Smooth muscle cell (in vitro differentiated cells): ENCODE measurements at regions not wholly inside any gene's neighbourhood (a gene's known extent, or its start where the extent isn't known, plus 50 kb on each side); places are given as distances from the start of the nearest gene placed in this dataset.

ENCODE experiments used
- DNase-seq: peaks from one replicate; lab custom pipeline; 2025; ENCODE audit not compliant: unreplicated experiment; lab: John Stamatoyannopoulos, UW
- H2AFZ ChIP-seq: fragments of 200-600 bp; sonication (generic); 2 replicates; pipeline ENCODE4 v1.6.0; 2016; ENCODE audit warnings: antibody characterized with exemption, low read depth, mild to moderate bottlenecking
- H3F3A ChIP-seq: fragments of 200-600 bp; sonication (generic); 2 replicates; pipeline ENCODE4 v1.6.0; 2017; ENCODE audit warnings: antibody characterized with exemption, low read depth
- H3K27ac ChIP-seq: fragments of 200-600 bp; sonication (generic); 2 replicates; pipeline ENCODE4 v1.5.1; 2016; ENCODE audit warnings: low read depth, mild to moderate bottlenecking
- H3K27me3 ChIP-seq: fragments of 200-600 bp; sonication (generic); 2 replicates; pipeline ENCODE4 v1.6.1; 2016; ENCODE audit warnings: low read depth, mild to moderate bottlenecking
- H3K36me3 ChIP-seq: fragments of 200-600 bp; sonication (generic); 2 replicates; pipeline ENCODE4 v1.5.1; 2016; ENCODE audit warnings: low read depth
- H3K4me1 ChIP-seq: fragments of 200-600 bp; sonication (generic); 2 replicates; pipeline ENCODE4 v1.5.1; 2016; ENCODE audit warnings: low read depth
- H3K4me2 ChIP-seq: fragments of 200-600 bp; sonication (generic); 2 replicates; pipeline ENCODE4 v1.6.0; 2016; ENCODE audit warnings: mild to moderate bottlenecking
- H3K4me3 ChIP-seq: fragments of 200-600 bp; sonication (generic); 2 replicates; pipeline ENCODE4 v1.5.1; 2016; ENCODE audit warnings: mild to moderate bottlenecking
- H3K79me2 ChIP-seq: fragments of 200-600 bp; sonication (generic); 2 replicates; pipeline ENCODE4 v1.6.0; 2016; ENCODE audit warnings: low read depth, mild to moderate bottlenecking
- H3K9ac ChIP-seq: fragments of 200-600 bp; sonication (generic); 2 replicates; pipeline ENCODE4 v1.6.0; 2016; ENCODE audit warnings: low read depth
- H3K9me3 ChIP-seq: fragments of 200-600 bp; sonication (generic); replicated peaks from 2 replicates; pipeline ENCODE4 v1.5.1; 2016; ENCODE audit warnings: low read depth
- H4K20me1 ChIP-seq: fragments of 200-600 bp; sonication (generic); 2 replicates; pipeline ENCODE4 v1.6.0; 2016; ENCODE audit warnings: low read depth
- CTCF ChIP-seq: fragments of 200-600 bp; sonication (generic); IDR thresholded peaks from 2 replicates; pipeline ENCODE4 v1.5.1; 2017; ENCODE audit warnings: borderline replicate concordance, mild to moderate bottlenecking, antibody characterized with exemption; ENCODE audit not compliant: insufficient read depth, poor library complexity, severe bottlenecking
- WGBS: methylation state at CpG from one replicate; pipeline ENCODE4 v1.1.7; 2016; ENCODE audit warnings: low lambda C conversion rate; 5-methylcytosine and 5-hydroxymethylcytosine counted together

- Histone ChIP-seq H3K27me3 (no peaks in the 10 kb centered on the region), H3K9ac (no peak overlapping the region), H3K4me1 (no peaks in the 10 kb centered on the region), H2AFZ (no peak overlapping the region), H3K36me3 (no peaks in the 10 kb centered on the region), H3K27ac (no peak overlapping the region), H3K79me2 (no peaks in the 10 kb centered on the region), H3F3A (no peaks in the 10 kb centered on the region), H3K4me2 (peak overlapping the region; percentile 8), H3K4me3 (no peak overlapping the region), H3K9me3 (no peaks in the 10 kb centered on the region), H4K20me1 (no peaks in the 10 kb centered on the region)
- TF ChIP-seq CTCF, result no peak
- 66% methylated on average over 5 of the region's 5 CpGs for WGBS
- no peak for DNase-seq
Measured at GRCh38 chr13:85347251-85347650, 452.0 kb downstream of the SLITRK6 start.

GRCh38 chr13:85334187-85334586 is 465.0 kb downstream of the SLITRK6 start:
- Histone ChIP-seq H4K20me1 (no peaks in the 10 kb centered on the region), H3K27ac (no peak overlapping the region), H3F3A (no peaks in the 10 kb centered on the region), H3K36me3 (no peaks in the 10 kb centered on the region), H3K4me3 (no peak overlapping the region), H3K79me2 (no peaks in the 10 kb centered on the region), H3K4me2 (no peak overlapping the region), H3K27me3 (no peaks in the 10 kb centered on the region), H3K4me1 (no peaks in the 10 kb centered on the region), H2AFZ (no peak overlapping the region), H3K9me3 (no peaks in the 10 kb centered on the region), H3K9ac (no peak overlapping the region)
- TF ChIP-seq CTCF, result no peak
- 65% methylated on average over 4 of the region's 4 CpGs for WGBS
- no peak for DNase-seq

- no peak overlapping the region for H3K9ac ChIP-seq
- H3K9me3 ChIP-seq, result no peaks in the 10 kb centered on the region
- H3K4me3 ChIP-seq, result no peak overlapping the region
- no peak overlapping the region for H2AFZ ChIP-seq
- no peaks in the 10 kb centered on the region for H4K20me1 ChIP-seq
- WGBS, result 40% methylated on average over 2 of the region's 2 CpGs
- H3K4me2 ChIP-seq, result no peak overlapping the region
- no peaks in the 10 kb centered on the region for H3K27me3 ChIP-seq
- no peak for DNase-seq
- no peak overlapping the region for H3K27ac ChIP-seq
- H3K4me1 ChIP-seq, result no peaks in the 10 kb centered on the region
- no peaks in the 10 kb centered on the region for H3F3A ChIP-seq
- no peak for TF ChIP-seq CTCF
- no peaks in the 10 kb centered on the region for H3K79me2 ChIP-seq
- no peaks in the 10 kb centered on the region for H3K36me3 ChIP-seq
Measured at GRCh38 chr13:85333506-85334020, 465.7 kb downstream of the SLITRK6 start.

- Histone ChIP-seq H3K27me3 (no peaks in the 10 kb centered on the region), H2AFZ (no peak overlapping the region), H3K9me3 (no peaks in the 10 kb centered on the region), H3K27ac (no peak overlapping the region), H3K4me1 (no peaks in the 10 kb centered on the region), H4K20me1 (no peaks in the 10 kb centered on the region), H3K4me3 (no peak overlapping the region), H3K36me3 (no peaks in the 10 kb centered on the region), H3K4me2 (no peak overlapping the region), H3F3A (no peaks in the 10 kb centered on the region), H3K79me2 (no peaks in the 10 kb centered on the region), H3K9ac (no peak overlapping the region)
- DNase-seq, result no peak
- no peak for TF ChIP-seq CTCF
- WGBS, result 98% methylated on average over 2 of the region's 2 CpGs
Measured at GRCh38 chr13:85332615-85333014, 466.6 kb downstream of the SLITRK6 start.
